CD4-positive, alpha-beta T cell (primary cell): ENCODE measurements at regions not wholly inside any gene's neighbourhood (a gene's known extent, or its start where the extent isn't known, plus 50 kb on each side); places are given as distances from the start of the nearest gene placed in this dataset.

Source experiments
- ATAC-seq: fragments of 200-7000 bp; cut with Tn5 transposase; one replicate; pipeline ENCODE4 v1.10.0; 2022; ENCODE audit warnings: mild to moderate bottlenecking; ENCODE audit not compliant: poor library complexity
- CTCF ChIA-PET: fragments of 350-600 bp; sonication (Branson Sonifier 250); formaldehyde crosslinking; loops from one replicate; lab custom pipeline; 2021; ENCODE audit warnings: antibody characterized with exemption, inconsistent platforms; lab: Charles Lee
- POLR2A ChIA-PET: fragments of 350-600 bp; sonication (Branson Sonifier 250); formaldehyde crosslinking; loops from one replicate; lab custom pipeline; 2021; ENCODE audit warnings: antibody characterized with exemption, inconsistent platforms; lab: Charles Lee
- DNase-seq, 14 experiments: peaks; one replicate each; pipeline ENCODE4 v3.0.0-alpha.2; 2013 to 2020; ENCODE audit warnings: mixed read lengths in 2 of 14
- H3K27ac ChIP-seq, 2 donors: one replicate each; pipeline versions ENCODE4 v1.5.1 to v1.7.0; 2013; ENCODE audit warnings: low read length in 2 of 2, low read depth in 1 of 2, mild to moderate bottlenecking in 1 of 2
- H3K27me3 ChIP-seq, 2 experiments: 1 replicate in 1 of 2; 2 replicates in 1 of 2; pipeline versions ENCODE4 v1.6.1 to v1.7.0; 2013; ENCODE audit warnings: low read length in 2 of 2, control low read depth in 1 of 2, mild to moderate bottlenecking in 1 of 2, moderate library complexity in 1 of 2; ENCODE audit not compliant: insufficient read depth in 2 of 2, control insufficient read depth in 1 of 2
- H3K36me3 ChIP-seq: one replicate; pipeline ENCODE4 v1.6.1; 2013; ENCODE audit warnings: low read length, control low read depth; ENCODE audit not compliant: insufficient read depth
- H3K4me1 ChIP-seq: one replicate; pipeline ENCODE4 v1.6.1; 2013; ENCODE audit warnings: low read length, control low read depth; ENCODE audit not compliant: insufficient read depth
- H3K4me3 ChIP-seq: one replicate; pipeline ENCODE4 v1.5.1; 2013; ENCODE audit warnings: mild to moderate bottlenecking, low read length, moderate library complexity
- H3K9me3 ChIP-seq, 2 experiments: 1 replicate in 1 of 2; 2 replicates in 1 of 2; pipeline versions ENCODE4 v1.6.1 to v1.7.0; 2013; ENCODE audit warnings: low read length in 2 of 2, mild to moderate bottlenecking in 2 of 2, control low read depth in 1 of 2, moderate library complexity in 1 of 2; ENCODE audit not compliant: control insufficient read depth in 1 of 2, insufficient read depth in 1 of 2
- H3K27ac Mint-ChIP-seq: one replicate; pipeline ENCODE4 v1.8.0; 2020; ENCODE audit warnings: mixed read lengths
- H3K27me3 Mint-ChIP-seq: one replicate; pipeline ENCODE4 v1.8.0; 2021; ENCODE audit warnings: mixed read lengths
- H3K36me3 Mint-ChIP-seq: one replicate; pipeline ENCODE4 v1.8.0; 2021; ENCODE audit warnings: low read depth, mixed read lengths
- H3K4me1 Mint-ChIP-seq: one replicate; pipeline ENCODE4 v1.8.0; 2021; ENCODE audit warnings: low read depth, mixed read lengths
- H3K4me3 Mint-ChIP-seq: one replicate; pipeline ENCODE4 v1.8.0; 2020; ENCODE audit warnings: mild to moderate bottlenecking, mixed read lengths
- H3K9me3 Mint-ChIP-seq: one replicate; pipeline ENCODE4 v1.8.0; 2020; ENCODE audit warnings: mixed read lengths
- CTCF ChIP-seq: fragments of 200-600 bp; IDR thresholded peaks from one replicate; pipeline ENCODE4 v1.8.0; 2022; ENCODE audit warnings: antibody characterized with exemption, mild to moderate bottlenecking
- intact Hi-C, 2 experiments: fragments of 100-400 bp; cut with DNase I in 1 of 2; cut with micrococcal nuclease in 1 of 2; formaldehyde crosslinking; loops; one replicate each; pipeline versions ENCODE4 v1.15.1 to v1.9.0; 2023 to 2025; cut with DNase I, micrococcal nuclease

GRCh38 chr1:201721082-201722049, 107.6 kb upstream of the IPO9 start:
- no peak overlapping the region for H3K4me3 Mint-ChIP-seq
- DNase-seq (no peak), ATAC-seq (no peak)
- intact Hi-C loops, result no loop called here
- no peaks in the 10 kb centered on the region for H3K36me3 ChIP-seq
- no peak overlapping the region for H3K4me3 ChIP-seq
- peaks cover 12% of the 10 kb centered on the region for H3K27me3 Mint-ChIP-seq
- H3K36me3 Mint-ChIP-seq, result no peaks in the 10 kb centered on the region
- H3K4me1 Mint-ChIP-seq, result no peaks in the 10 kb centered on the region
- H3K4me1 ChIP-seq, result no peaks in the 10 kb centered on the region
- POLR2A ChIA-PET, result no interaction called here
- no peak for TF ChIP-seq CTCF
- no peaks in the 10 kb centered on the region for H3K9me3 Mint-ChIP-seq
- H3K27ac ChIP-seq, result no peak overlapping the region
- H3K27ac Mint-ChIP-seq, result no peak overlapping the region
- H3K9me3 ChIP-seq, result no peaks in the 10 kb centered on the region
- H3K27me3 ChIP-seq, result no peaks in the 10 kb centered on the region
- CTCF ChIA-PET, result interaction anchor here (0.6 to 1.1 kb wide), 2 partner anchors 12 to 21 kb away, joined by 3 to 4 read pairs; no protein-coding TSS in a partner anchor

- no peaks in the 10 kb centered on the region for H3K36me3 ChIP-seq
- H3K27ac Mint-ChIP-seq, result no peak overlapping the region
- POLR2A ChIA-PET, result interaction anchor here (1.4 kb wide), 1 partner anchor 16 kb away, joined by 4 read pairs; no protein-coding TSS in a partner anchor
- no peak overlapping the region for H3K4me3 Mint-ChIP-seq
- no peak overlapping the region for H3K4me3 ChIP-seq
- intact Hi-C loops, result no loop called here
- no peaks in the 10 kb centered on the region for H3K36me3 Mint-ChIP-seq
- no peak overlapping the region for H3K27ac ChIP-seq
- DNase-seq (no peak), ATAC-seq (no peak)
- no peaks in the 10 kb centered on the region for H3K9me3 Mint-ChIP-seq
- CTCF ChIA-PET, result no interaction called here
- TF ChIP-seq CTCF, result no peak
- H3K9me3 ChIP-seq, result no peaks in the 10 kb centered on the region
- H3K4me1 Mint-ChIP-seq, result no peaks in the 10 kb centered on the region
- H3K27me3 ChIP-seq, result no peaks in the 10 kb centered on the region
- H3K4me1 ChIP-seq, result no peaks in the 10 kb centered on the region
- peaks cover 12% of the 10 kb centered on the region for H3K27me3 Mint-ChIP-seq
Measured at GRCh38 chr1:201724039-201724765, 104.8 kb upstream of the IPO9 start.

GRCh38 chr1:201724766-201725118, 104.2 kb upstream of the IPO9 start:
- Histone ChIP-seq H3K27me3 (no peaks in the 10 kb centered on the region), H3K4me1 (no peaks in the 10 kb centered on the region), H3K36me3 (no peaks in the 10 kb centered on the region), H3K27ac (no peak overlapping the region), H3K4me3 (no peak overlapping the region), H3K9me3 (no peaks in the 10 kb centered on the region)
- Mint-ChIP-seq H3K36me3 (no peaks in the 10 kb centered on the region), H3K27me3 (peaks cover 12% of the 10 kb centered on the region), H3K4me1 (no peaks in the 10 kb centered on the region), H3K9me3 (no peaks in the 10 kb centered on the region), H3K4me3 (no peak overlapping the region), H3K27ac (no peak overlapping the region)
- no peak for DNase-seq
- ChIA-PET CTCF (no interaction called here), POLR2A (no interaction called here)
- intact Hi-C loops, result no loop called here
- ATAC-seq, result no peak
- TF ChIP-seq CTCF, result no peak
